Erythroblast (primary cell): ENCODE measurements at regions not wholly inside any gene's neighbourhood (a gene's known extent, or its start where the extent isn't known, plus 50 kb on each side); places are given as distances from the start of the nearest gene placed in this dataset.

Source experiments
- GATA1 ChIP-seq: IDR thresholded peaks from 2 replicates; pipeline ENCODE4 v1.6.1; 2011; ENCODE audit warnings: low read depth, mild to moderate bottlenecking, control low read depth, low read length, moderate library complexity
- POLR2A ChIP-seq: IDR thresholded peaks from 2 replicates; pipeline ENCODE4 v1.6.1; 2011; ENCODE audit warnings: mild to moderate bottlenecking, low read length

- TF ChIP-seq POLR2A (no peak), GATA1 (no peak)
Observed at GRCh38 chr2:145059343-145059742, 539.4 kb upstream of the ZEB2 start.
